Lower leg skin (tissue), 3 donors: ENCODE measurements at regions not wholly inside any gene's neighbourhood (a gene's known extent, or its start where the extent isn't known, plus 50 kb on each side); places are given as distances from the start of the nearest gene placed in this dataset.

ENCODE experiments used
- CTCF ChIP-seq, 3 donors: fragments of 450-650 bp; IDR thresholded peaks; one replicate each; pipeline ENCODE4 v1.5.1; 2016; ENCODE audit warnings: antibody characterized with exemption in 3 of 3, mild to moderate bottlenecking in 3 of 3, moderate library complexity in 2 of 3
- POLR2A ChIP-seq, 2 donors: fragments of 450-650 bp; IDR thresholded peaks; one replicate each; pipeline ENCODE4 v1.6.1; 2016 to 2017; ENCODE audit warnings: antibody characterized with exemption in 2 of 2, mild to moderate bottlenecking in 1 of 2, moderate library complexity in 1 of 2

GRCh38 chr6:85792254-85792653, 149.6 kb upstream of the SYNCRIP start:
- TF ChIP-seq CTCF (IDR thresholded peaks at IDR 0.05) (no peak), POLR2A (IDR thresholded peaks at IDR 0.05) (no peak)
